HEK293 (cell line): ENCODE measurements at regions not wholly inside any gene's neighbourhood (a gene's known extent, or its start where the extent isn't known, plus 50 kb on each side); places are given as distances from the start of the nearest gene placed in this dataset.

Experiments
- CTCF ChIA-PET: fragments of 350-600 bp; formaldehyde crosslinking; extraction: SDS; loops from one replicate; lab custom pipeline; 2021; ENCODE audit warnings: antibody characterized with exemption; lab: Yijun Ruan, JAX
- POLR2A ChIA-PET: fragments of 300-600 bp; formaldehyde crosslinking; extraction: SDS; loops from one replicate; lab custom pipeline; 2020; ENCODE audit warnings: antibody characterized with exemption, inconsistent platforms; lab: Yijun Ruan, JAX
- H3K27ac ChIP-seq: fragments of 200-500 bp; sonication (Bioruptor generic); 2 replicates; pipeline ENCODE4 v1.5.1; 2014; ENCODE audit warnings: low read depth, low read length, control low read depth, inconsistent platforms; ENCODE audit errors: extremely low read depth
- H3K36me3 ChIP-seq, 2 experiments: fragments of 200-500 bp in 1 of 2; sonication (Bioruptor generic) in 1 of 2; 1 replicate in 1 of 2; 2 replicates in 1 of 2; pipeline ENCODE4 v1.5.1; 2014 to 2017; ENCODE audit warnings: inconsistent platforms in 2 of 2, low read length in 2 of 2; ENCODE audit not compliant: control insufficient read depth in 2 of 2, insufficient read depth in 1 of 2
- H3K4me1 ChIP-seq: fragments of 200-500 bp; sonication (Bioruptor generic); 2 replicates; pipeline ENCODE4 v1.5.1; 2014; ENCODE audit warnings: mild to moderate bottlenecking, low read length, inconsistent platforms; ENCODE audit not compliant: control insufficient read depth, insufficient read depth
- H3K4me3 ChIP-seq: 2 replicates; pipeline ENCODE4 v1.5.1; 2011; ENCODE audit warnings: low read depth, mild to moderate bottlenecking, control low read depth, low read length, moderate library complexity
- H3K9me3 ChIP-seq: fragments of 200-500 bp; sonication (Bioruptor generic); 2 replicates; pipeline ENCODE4 v1.5.1; 2014; ENCODE audit warnings: low read depth, low read length, inconsistent platforms; ENCODE audit not compliant: control insufficient read depth, insufficient read depth
- KLF8 ChIP-seq: fragments of 450-650 bp; formaldehyde crosslinking; IDR thresholded peaks from 2 replicates; pipeline ENCODE4 v1.5.1; 2016; ENCODE audit warnings: missing biosample characterization, missing genetic modification characterization
- MYNN ChIP-seq: fragments of 450-650 bp; formaldehyde crosslinking; IDR thresholded peaks from 2 replicates; pipeline ENCODE4 v1.5.1; 2016; ENCODE audit warnings: missing biosample characterization, missing genetic modification characterization, borderline replicate concordance
- MZF1 ChIP-seq: fragments of 450-650 bp; formaldehyde crosslinking; IDR thresholded peaks from 2 replicates; pipeline ENCODE4 v1.5.1; 2017; ENCODE audit warnings: missing biosample characterization, missing genetic modification characterization, borderline replicate concordance
- SALL2 ChIP-seq: fragments of 450-650 bp; formaldehyde crosslinking; IDR thresholded peaks from 2 replicates; pipeline ENCODE4 v1.5.0; 2017; ENCODE audit warnings: missing biosample characterization, mild to moderate bottlenecking, missing genetic modification characterization, borderline replicate concordance
- YY1 ChIP-seq: fragments of 450-650 bp; formaldehyde crosslinking; IDR thresholded peaks from 2 replicates; pipeline ENCODE4 v1.5.1; 2018; ENCODE audit warnings: missing biosample characterization, missing genetic modification characterization
- ZBTB20 ChIP-seq: fragments of 450-650 bp; formaldehyde crosslinking; IDR thresholded peaks from 2 replicates; pipeline ENCODE4 v1.5.1; 2016; ENCODE audit warnings: missing biosample characterization, missing genetic modification characterization
- ZBTB44 ChIP-seq: fragments of 450-650 bp; IDR thresholded peaks from 2 replicates; pipeline ENCODE4 v1.5.1; 2018; ENCODE audit warnings: missing biosample characterization, mild to moderate bottlenecking, missing genetic modification characterization
- ZFP69B ChIP-seq: fragments of 450-650 bp; formaldehyde crosslinking; IDR thresholded peaks from 2 replicates; pipeline ENCODE4 v1.5.1; 2016; ENCODE audit warnings: missing biosample characterization, missing genetic modification characterization
- ZNF121 ChIP-seq: fragments of 450-650 bp; formaldehyde crosslinking; IDR thresholded peaks from 2 replicates; pipeline ENCODE4 v1.5.1; 2016; ENCODE audit warnings: missing biosample characterization, missing genetic modification characterization
- ZNF138 ChIP-seq: fragments of 450-650 bp; formaldehyde crosslinking; IDR thresholded peaks from 2 replicates; pipeline ENCODE4 v1.5.1; 2016; ENCODE audit warnings: missing biosample characterization, missing genetic modification characterization, borderline replicate concordance
- ZNF155 ChIP-seq: fragments of 450-650 bp; formaldehyde crosslinking; IDR thresholded peaks from 2 replicates; pipeline ENCODE4 v1.5.1; 2016; ENCODE audit warnings: missing biosample characterization, missing genetic modification characterization
- ZNF157 ChIP-seq: fragments of 450-650 bp; formaldehyde crosslinking; IDR thresholded peaks from 2 replicates; pipeline ENCODE4 v1.5.1; 2016; ENCODE audit warnings: missing biosample characterization, missing genetic modification characterization
- ZNF175 ChIP-seq: fragments of 450-650 bp; formaldehyde crosslinking; IDR thresholded peaks from 2 replicates; pipeline ENCODE4 v1.5.1; 2016; ENCODE audit warnings: missing biosample characterization, missing genetic modification characterization
- ZNF214 ChIP-seq: fragments of 450-650 bp; formaldehyde crosslinking; IDR thresholded peaks from 2 replicates; pipeline ENCODE4 v1.5.1; 2017; ENCODE audit warnings: missing biosample characterization, mild to moderate bottlenecking, missing genetic modification characterization, borderline replicate concordance
- ZNF23 ChIP-seq: fragments of 450-650 bp; formaldehyde crosslinking; IDR thresholded peaks from 2 replicates; pipeline ENCODE4 v1.5.1; 2016; ENCODE audit warnings: missing biosample characterization, missing genetic modification characterization, borderline replicate concordance
- ZNF26 ChIP-seq: fragments of 450-650 bp; formaldehyde crosslinking; IDR thresholded peaks from 2 replicates; pipeline ENCODE4 v1.5.1; 2016; ENCODE audit warnings: missing biosample characterization, missing genetic modification characterization
- ZNF341 ChIP-seq: fragments of 450-650 bp; formaldehyde crosslinking; IDR thresholded peaks from 2 replicates; pipeline ENCODE4; 2016; ENCODE audit warnings: low read depth, missing biosample characterization, missing genetic modification characterization
- ZNF416 ChIP-seq: fragments of 450-650 bp; formaldehyde crosslinking; IDR thresholded peaks from 2 replicates; pipeline ENCODE4 v1.5.1; 2016; ENCODE audit warnings: missing biosample characterization, missing genetic modification characterization
- ZNF549 ChIP-seq: fragments of 450-650 bp; IDR thresholded peaks from 2 replicates; pipeline ENCODE4 v1.5.1; 2018; ENCODE audit warnings: missing biosample characterization, missing genetic modification characterization, mild to moderate bottlenecking, inconsistent platforms, moderate library complexity
- ZNF580 ChIP-seq: fragments of 450-650 bp; formaldehyde crosslinking; IDR thresholded peaks from 2 replicates; pipeline ENCODE4 v1.5.1; 2016; ENCODE audit warnings: missing biosample characterization, missing genetic modification characterization
- ZNF585B ChIP-seq: fragments of 450-650 bp; formaldehyde crosslinking; IDR thresholded peaks from 2 replicates; pipeline ENCODE4 v1.5.1; 2016; ENCODE audit warnings: missing biosample characterization, missing genetic modification characterization
- ZNF621 ChIP-seq: fragments of 450-650 bp; formaldehyde crosslinking; IDR thresholded peaks from 2 replicates; pipeline ENCODE4 v1.5.1; 2017; ENCODE audit warnings: missing biosample characterization, missing genetic modification characterization
- ZNF76 ChIP-seq: fragments of 450-650 bp; formaldehyde crosslinking; IDR thresholded peaks from 2 replicates; pipeline ENCODE4; 2016; ENCODE audit warnings: low read depth, missing biosample characterization, missing genetic modification characterization, borderline replicate concordance
- ZNF768 ChIP-seq: fragments of 450-650 bp; formaldehyde crosslinking; IDR thresholded peaks from 2 replicates; pipeline ENCODE4 v1.5.1; 2018; ENCODE audit warnings: missing biosample characterization, mild to moderate bottlenecking, missing genetic modification characterization
- ZNF792 ChIP-seq: fragments of 450-650 bp; formaldehyde crosslinking; IDR thresholded peaks from 2 replicates; pipeline ENCODE4 v1.5.1; 2016; ENCODE audit warnings: missing biosample characterization, missing genetic modification characterization
- ZSCAN16 ChIP-seq: fragments of 450-650 bp; formaldehyde crosslinking; IDR thresholded peaks from 2 replicates; pipeline ENCODE4 v1.5.1; 2016; ENCODE audit warnings: missing biosample characterization, missing genetic modification characterization

GRCh38 chr4:10183462-10183861 is 66.9 kb upstream of the WDR1 start:
- no peak for TF ChIP-seq YY1 (tag by site-specific recombination)
- TF ChIP-seq ZNF621 (tag by site-specific recombination), result no peak
- no peak for TF ChIP-seq ZBTB20
- no peak for TF ChIP-seq ZNF23 (tag by site-specific recombination)
- TF ChIP-seq SALL2 (tag by site-specific recombination), result no peak
- TF ChIP-seq ZBTB44, result no peak
- TF ChIP-seq ZNF792 (tag by site-specific recombination), result no peak
- TF ChIP-seq ZNF768 (tag by site-specific recombination), result no peak
- TF ChIP-seq ZNF416 (tag by site-specific recombination), result no peak
- no peak for TF ChIP-seq MZF1 (tag by site-specific recombination)
- TF ChIP-seq, all 188 proteins: peak for 0
- Histone ChIP-seq H3K9me3 (no peaks in the 10 kb centered on the region), H3K36me3 (no peaks in the 10 kb centered on the region), H3K4me1 (no peaks in the 10 kb centered on the region), H3K27ac (no peak overlapping the region), H3K4me3 (no peak overlapping the region)
- CTCF ChIA-PET, result no interaction called here
- POLR2A ChIA-PET, result no interaction called here

- POLR2A ChIA-PET, result no interaction called here
- CTCF ChIA-PET, result no interaction called here
- no peaks in the 10 kb centered on the region for H3K9me3 ChIP-seq
- no peak for TF ChIP-seq ZNF155 (tag by site-specific recombination)
- TF ChIP-seq ZNF549 (tag by site-specific recombination), result no peak
- TF ChIP-seq ZSCAN16 (tag by site-specific recombination), result no peak
- no peak for TF ChIP-seq ZNF138 (tag by site-specific recombination)
- TF ChIP-seq MYNN, result no peak
- no peaks in the 10 kb centered on the region for H3K36me3 ChIP-seq
- H3K27ac ChIP-seq, result no peak overlapping the region
- no peak overlapping the region for H3K4me3 ChIP-seq
- no peaks in the 10 kb centered on the region for H3K4me1 ChIP-seq
Measured at GRCh38 chr4:10182446-10183424, 66.1 kb upstream of the WDR1 start.

GRCh38 chr4:10181745-10182445 is 65.3 kb upstream of the WDR1 start:
- no peaks in the 10 kb centered on the region for H3K36me3 ChIP-seq
- no peaks in the 10 kb centered on the region for H3K4me1 ChIP-seq
- H3K9me3 ChIP-seq, result no peaks in the 10 kb centered on the region
- POLR2A ChIA-PET, result no interaction called here
- no peak overlapping the region for H3K4me3 ChIP-seq
- CTCF ChIA-PET, result interaction anchor here (1.1 kb wide), 1 partner anchor 16 kb away, joined by 3 read pairs; no protein-coding TSS in a partner anchor
- no peak overlapping the region for H3K27ac ChIP-seq
- no peak for TF ChIP-seq ZNF585B (tag by site-specific recombination)
- no peak for TF ChIP-seq ZFP69B (tag by site-specific recombination)
- TF ChIP-seq ZNF621 (tag by site-specific recombination), result no peak
- TF ChIP-seq ZBTB44, result no peak
- no peak for TF ChIP-seq ZNF175
- TF ChIP-seq ZNF214 (tag by site-specific recombination), result no peak
- TF ChIP-seq ZNF580 (tag by site-specific recombination), result no peak
- TF ChIP-seq ZNF26 (tag by site-specific recombination), result no peak
- TF ChIP-seq ZNF157 (tag by site-specific recombination), result no peak
- TF ChIP-seq KLF8 (tag by site-specific recombination), result no peak
- TF ChIP-seq ZNF76 (tag by site-specific recombination), result no peak
- TF ChIP-seq ZNF341 (tag by site-specific recombination), result no peak
- TF ChIP-seq ZNF121 (tag by site-specific recombination), result no peak
